Erythroblast (primary cell): ENCODE measurements at regions not wholly inside any gene's neighbourhood (a gene's known extent, or its start where the extent isn't known, plus 50 kb on each side); places are given as distances from the start of the nearest gene placed in this dataset.

Experiments
- GATA1 ChIP-seq: IDR thresholded peaks from 2 replicates; pipeline ENCODE4 v1.6.1; 2011; ENCODE audit warnings: low read depth, mild to moderate bottlenecking, control low read depth, low read length, moderate library complexity
- POLR2A ChIP-seq: IDR thresholded peaks from 2 replicates; pipeline ENCODE4 v1.6.1; 2011; ENCODE audit warnings: mild to moderate bottlenecking, low read length

- no peak for TF ChIP-seq POLR2A
- TF ChIP-seq GATA1: no peak
Observed at GRCh38 chr2:167380094-167380493, 491.8 kb downstream of the XIRP2 start.
